ENCODE measurements at regions not wholly inside any gene's neighbourhood (a gene's known extent, or its start where the extent isn't known, plus 50 kb on each side); places are given as distances from the start of the nearest gene placed in this dataset.

- no peak for TF ChIP-seq CTCF (IDR thresholded peaks at IDR 0.05; ENCODE audit: unreplicated experiment in 3 of 3)
- H3K9me3 Mint-ChIP-seq, result no peaks in the 10 kb centered on the region
- H3K36me3 Mint-ChIP-seq (ENCODE audit: low read depth), result no peaks in the 10 kb centered on the region
- no peaks in the 10 kb centered on the region for H3K27me3 Mint-ChIP-seq (ENCODE audit: low read depth)
- no peaks in the 10 kb centered on the region for H3K4me1 Mint-ChIP-seq
- no peak overlapping the region for H3K4me3 Mint-ChIP-seq
- H3K27ac Mint-ChIP-seq, result no peak overlapping the region
Observed at GRCh38 chr3:95789111-95789510, 1025.3 kb upstream of the EPHA6 start.

GRCh38 chr3:95797081-95797480 lies 1017.3 kb upstream of the EPHA6 start:
- Mint-ChIP-seq H3K4me1 (no peaks in the 10 kb centered on the region), H3K36me3 (ENCODE audit: low read depth) (no peaks in the 10 kb centered on the region), H3K27ac (no peak overlapping the region), H3K27me3 (ENCODE audit: low read depth) (no peaks in the 10 kb centered on the region), H3K9me3 (no peaks in the 10 kb centered on the region), H3K4me3 (no peak overlapping the region)
- no peak for TF ChIP-seq CTCF (IDR thresholded peaks at IDR 0.05; ENCODE audit: unreplicated experiment in 3 of 3)

- Mint-ChIP-seq H3K27ac (no peak overlapping the region), H3K36me3 (ENCODE audit: low read depth) (no peaks in the 10 kb centered on the region), H3K4me3 (no peak overlapping the region), H3K27me3 (ENCODE audit: low read depth) (no peaks in the 10 kb centered on the region), H3K9me3 (no peaks in the 10 kb centered on the region), H3K4me1 (no peaks in the 10 kb centered on the region)
- TF ChIP-seq CTCF (IDR thresholded peaks at IDR 0.05; ENCODE audit: unreplicated experiment in 3 of 3), result no peak
Observed at GRCh38 chr3:95798628-95799027, 1015.8 kb upstream of the EPHA6 start.

- Mint-ChIP-seq H3K36me3 (ENCODE audit: low read depth) (no peaks in the 10 kb centered on the region), H3K27me3 (ENCODE audit: low read depth) (no peaks in the 10 kb centered on the region), H3K4me1 (no peaks in the 10 kb centered on the region), H3K4me3 (no peak overlapping the region), H3K9me3 (peaks cover 2% of the 10 kb centered on the region), H3K27ac (no peak overlapping the region)
- no peak for TF ChIP-seq CTCF (IDR thresholded peaks at IDR 0.05; ENCODE audit: unreplicated experiment in 3 of 3)
Observed at GRCh38 chr3:95810462-95810861, 1003.9 kb upstream of the EPHA6 start.

GRCh38 chr3:95813244-95813643 lies 1001.1 kb upstream of the EPHA6 start:
- H3K36me3 Mint-ChIP-seq (ENCODE audit: low read depth), result no peaks in the 10 kb centered on the region
- no peak overlapping the region for H3K27ac Mint-ChIP-seq
- TF ChIP-seq CTCF (IDR thresholded peaks at IDR 0.05; ENCODE audit: unreplicated experiment in 3 of 3), result no peak
- no peaks in the 10 kb centered on the region for H3K9me3 Mint-ChIP-seq
- no peaks in the 10 kb centered on the region for H3K27me3 Mint-ChIP-seq (ENCODE audit: low read depth)
- H3K4me1 Mint-ChIP-seq, result no peaks in the 10 kb centered on the region
- H3K4me3 Mint-ChIP-seq, result no peak overlapping the region

- Mint-ChIP-seq H3K4me3 (no peak overlapping the region), H3K36me3 (ENCODE audit: low read depth) (no peaks in the 10 kb centered on the region), H3K9me3 (no peaks in the 10 kb centered on the region), H3K4me1 (no peaks in the 10 kb centered on the region), H3K27ac (no peak overlapping the region), H3K27me3 (ENCODE audit: low read depth) (no peaks in the 10 kb centered on the region)
- TF ChIP-seq CTCF (IDR thresholded peaks at IDR 0.05; ENCODE audit: unreplicated experiment in 3 of 3), result no peak
Observed at GRCh38 chr3:95815828-95816227, 998.6 kb upstream of the EPHA6 start.
